ENCODE measurements at regions not wholly inside any gene's neighbourhood (a gene's known extent, or its start where the extent isn't known, plus 50 kb on each side); places are given as distances from the start of the nearest gene placed in this dataset.

DNA sequence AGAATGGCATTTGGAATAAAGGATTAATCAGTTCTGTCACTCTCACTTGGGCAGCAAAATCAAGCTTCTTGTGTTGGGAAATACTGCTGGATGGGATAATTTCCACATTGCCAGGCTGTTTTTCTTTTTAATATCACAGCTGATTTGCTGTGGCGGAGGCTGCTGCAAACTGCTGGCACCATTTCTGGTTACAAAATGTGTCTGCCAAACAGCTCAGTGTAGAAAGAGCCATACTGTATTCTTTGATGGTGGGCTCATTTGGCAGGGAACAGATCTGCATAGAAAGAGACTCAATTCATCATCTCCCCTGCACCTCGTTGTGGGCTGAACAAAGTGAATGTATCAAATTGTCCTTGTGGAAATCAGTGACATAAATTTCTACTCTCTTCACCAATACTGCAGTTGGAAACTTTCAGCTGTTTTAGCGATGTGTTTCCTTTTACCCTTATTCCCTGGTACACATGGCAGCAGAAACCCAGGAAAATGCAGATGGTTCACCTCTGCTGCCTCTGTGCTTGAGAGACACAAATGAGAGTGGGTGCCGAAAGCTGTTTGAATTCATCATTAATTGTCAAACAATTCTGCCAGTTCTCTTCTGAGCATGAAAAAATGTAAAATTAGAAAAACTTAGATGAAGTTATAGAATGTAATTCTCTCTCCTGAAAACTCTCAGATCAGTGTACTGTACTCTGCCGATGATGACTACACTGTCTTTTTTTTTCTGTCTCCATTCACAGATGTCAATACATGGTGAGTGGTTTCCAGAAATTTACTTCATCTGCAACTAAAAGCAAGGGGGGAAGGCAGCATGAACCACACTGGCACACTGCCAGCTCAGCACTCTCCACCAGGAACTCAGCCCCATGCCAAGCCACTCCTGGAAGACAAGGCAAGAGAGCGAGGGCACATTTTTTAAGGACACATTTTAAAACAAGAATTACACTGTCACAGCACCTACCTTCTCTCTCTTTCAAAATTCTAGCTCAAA lies 75.0 kb downstream of the HMHB1 start:
- Histone ChIP-seq H3K9me3 (ENCODE audit: control insufficient read depth, insufficient read depth, low read length) (no peaks in the 10 kb centered on the region), H3K27me3 (ENCODE audit: control insufficient read depth, insufficient read depth, low read length) (no peaks in the 10 kb centered on the region), H3K4me3 (ENCODE audit: low read depth, low read length) (no peak overlapping the region), H3K27ac (ENCODE audit: low read depth, low read length) (no peak overlapping the region)
- no peak for DNase-seq (ENCODE audit: low read depth, low spot score)
- no peak for TF ChIP-seq CTCF (IDR thresholded peaks at IDR 0.05; ENCODE audit: low read depth, low read length)
- CTCF ChIA-PET = interaction anchor here (0.7 to 1.4 kb wide), 2 partner anchors 35 to 255 kb away, joined by 3 to 5 read pairs; no protein-coding TSS in a partner anchor
- POLR2A ChIA-PET = no interaction called here

- Histone ChIP-seq H3K4me3 (ENCODE audit: low read depth, low read length) (no peak overlapping the region), H3K27ac (ENCODE audit: low read depth, low read length) (no peak overlapping the region)
- POLR2A ChIA-PET = interaction anchor here (0.6 kb wide), 1 partner anchor 82 kb away, joined by 3 read pairs; no protein-coding TSS in a partner anchor
Observed at GRCh38 chr5:143887903-143888665, 76.1 kb downstream of the HMHB1 start.

DNA sequence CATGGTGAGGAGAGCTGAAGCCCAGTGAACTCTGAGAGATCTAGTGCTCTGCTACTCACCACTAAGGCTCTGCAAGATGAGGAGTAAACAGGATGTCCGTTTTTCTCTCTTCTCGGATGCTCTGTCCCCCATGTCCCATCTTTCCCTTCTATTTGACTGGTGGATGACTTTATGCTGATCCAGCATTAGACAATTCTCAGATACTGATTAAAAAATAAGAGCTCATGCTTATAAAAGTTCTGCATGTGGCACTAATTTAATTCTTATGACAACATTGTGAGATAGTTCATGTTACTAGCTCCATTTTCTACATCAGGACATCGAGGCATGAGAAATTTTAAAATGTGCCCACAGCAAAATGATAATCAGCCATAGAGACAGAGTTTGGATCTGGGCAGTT lies 77.0 kb downstream of the HMHB1 start:
- DNase-seq (ENCODE audit: low read depth, low spot score) = no peak
- CTCF ChIA-PET = no interaction called here
- no peak overlapping the region for H3K27ac ChIP-seq (ENCODE audit: low read depth, low read length)

More at GRCh38 chr5:143887903-143888665, 76.1 kb downstream of the HMHB1 start:
- Histone ChIP-seq H3K27me3 (ENCODE audit: control insufficient read depth, insufficient read depth, low read length) (no peaks in the 10 kb centered on the region), H3K9me3 (ENCODE audit: control insufficient read depth, insufficient read depth, low read length) (no peaks in the 10 kb centered on the region)
- no peak for DNase-seq (ENCODE audit: low read depth, low spot score)
- CTCF ChIA-PET = interaction anchor here (1.4 kb wide), 1 partner anchor 254 kb away, joined by 5 read pairs; no protein-coding TSS in a partner anchor
- TF ChIP-seq CTCF (IDR thresholded peaks at IDR 0.05; ENCODE audit: low read depth, low read length) = no peak

GRCh38 chr5:143889986-143890385 lies 78.0 kb downstream of the HMHB1 start:
- Histone ChIP-seq H3K27ac (ENCODE audit: low read depth, low read length) (no peak overlapping the region), H3K27me3 (ENCODE audit: control insufficient read depth, insufficient read depth, low read length) (no peaks in the 10 kb centered on the region), H3K9me3 (ENCODE audit: control insufficient read depth, insufficient read depth, low read length) (no peaks in the 10 kb centered on the region), H3K4me3 (ENCODE audit: low read depth, low read length) (no peak overlapping the region)
- POLR2A ChIA-PET = interaction anchor here (0.6 kb wide), 1 partner anchor 8 kb away, joined by 3 read pairs; no protein-coding TSS in a partner anchor
- TF ChIP-seq CTCF (IDR thresholded peaks at IDR 0.05; ENCODE audit: low read depth, low read length) = no peak
- DNase-seq (ENCODE audit: low read depth, low spot score) = no peak
- CTCF ChIA-PET = no interaction called here

More for the DNA sequence above, 77.0 kb downstream of the HMHB1 start:
- no peak overlapping the region for H3K4me3 ChIP-seq (ENCODE audit: low read depth, low read length)
- TF ChIP-seq CTCF (IDR thresholded peaks at IDR 0.05; ENCODE audit: low read depth, low read length) = no peak
- no peaks in the 10 kb centered on the region for H3K9me3 ChIP-seq (ENCODE audit: control insufficient read depth, insufficient read depth, low read length)
- no peaks in the 10 kb centered on the region for H3K27me3 ChIP-seq (ENCODE audit: control insufficient read depth, insufficient read depth, low read length)
- POLR2A ChIA-PET = interaction anchor here (0.6 kb wide), 1 partner anchor 82 kb away, joined by 3 read pairs; no protein-coding TSS in a partner anchor

All from AG04450 (cell line).